HG03520 (cell line): ENCODE measurements at regions not wholly inside any gene's neighbourhood (a gene's known extent, or its start where the extent isn't known, plus 50 kb on each side); places are given as distances from the start of the nearest gene placed in this dataset.

Experiments
- ATAC-seq: cut with Tn5 transposase; IDR thresholded peaks from one replicate; pipeline ENCODE4 v1.9.1; 2021; ENCODE audit warnings: mild to moderate bottlenecking, moderate library complexity; ENCODE audit not compliant: unreplicated experiment

- no peak for ATAC-seq
Measured at GRCh38 chr2:37588316-37588777, 83.1 kb downstream of the CDC42EP3 start.

DNA sequence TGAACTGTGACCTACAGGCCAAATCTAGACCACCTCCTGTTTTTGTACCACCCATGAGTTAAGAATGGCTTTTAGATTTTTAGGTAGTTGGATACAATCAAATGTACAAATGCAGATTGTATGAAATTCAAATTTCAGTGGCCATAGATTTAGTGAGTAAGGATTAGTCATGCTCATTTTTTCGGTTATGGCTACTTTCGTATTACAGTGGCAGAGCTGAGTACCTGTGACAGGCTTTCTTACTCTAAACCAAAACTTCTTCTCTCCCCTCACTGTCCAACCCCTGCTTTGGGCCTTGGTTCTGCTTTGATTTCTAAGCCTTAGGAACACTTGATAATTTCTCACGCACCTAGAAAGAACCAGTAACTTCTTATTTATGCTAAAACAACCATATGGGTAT lies 82.1 kb downstream of the CDC42EP3 start:
- no peak for ATAC-seq

- ATAC-seq: no peak
Measured at GRCh38 chr2:37590119-37590571, 81.3 kb downstream of the CDC42EP3 start.
